SK-N-MC (cell line): ENCODE measurements at regions not wholly inside any gene's neighbourhood (a gene's known extent, or its start where the extent isn't known, plus 50 kb on each side); places are given as distances from the start of the nearest gene placed in this dataset.

Experiments used
- EZH2 ChIP-seq: fragments of 200-600 bp; sonication (generic); IDR thresholded peaks from one replicate; pipeline ENCODE4 v1.6.1; 2017; ENCODE audit warnings: antibody characterized with exemption
- FOXP2 ChIP-seq: optimal IDR thresholded peaks from 2 replicates; pipeline ENCODE3; 2011; ENCODE audit warnings: mild to moderate bottlenecking, moderate library complexity; ENCODE audit not compliant: insufficient read depth; ENCODE audit errors: extremely low read length, control extremely low read depth
- POLR2AphosphoS5 ChIP-seq: IDR thresholded peaks from 2 replicates; pipeline ENCODE4 v1.6.1; 2012; ENCODE audit warnings: mild to moderate bottlenecking, low read depth, low read length, borderline replicate concordance

- TF ChIP-seq EZH2 (no peak), POLR2AphosphoS5 (no peak), FOXP2 (no peak)
Measured at GRCh38 chr2:223389624-223390023, 212.5 kb downstream of the SCG2 start.
